ENCODE measurements at regions not wholly inside any gene's neighbourhood (a gene's known extent, or its start where the extent isn't known, plus 50 kb on each side); places are given as distances from the start of the nearest gene placed in this dataset.

DNA sequence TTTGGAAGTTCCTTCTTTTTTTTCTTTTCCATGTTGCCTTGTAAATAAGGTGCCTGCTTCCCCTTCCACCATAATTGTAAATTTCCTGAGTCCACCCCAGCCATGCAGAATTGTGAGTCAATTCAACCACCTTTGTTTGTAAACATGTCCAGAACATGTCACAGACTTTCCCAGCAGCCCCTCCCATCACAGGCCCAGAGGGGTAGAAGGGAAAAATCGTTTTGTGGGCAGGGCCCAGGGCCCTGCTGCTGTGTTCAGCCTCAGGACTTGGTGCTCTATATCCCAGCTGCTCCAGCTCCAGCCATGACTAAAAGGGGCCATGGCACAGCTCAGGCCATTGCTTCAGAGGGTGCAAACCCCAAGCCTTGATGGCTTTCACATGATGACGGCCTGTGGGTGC is 384.6 kb upstream of the NCAM2 start:
- no peak overlapping the region for H3K4me3 ChIP-seq (ENCODE audit: low read depth, low read length)
- DNase-seq (ENCODE audit: low read depth), result no peak
- TF ChIP-seq, protein P1, sequence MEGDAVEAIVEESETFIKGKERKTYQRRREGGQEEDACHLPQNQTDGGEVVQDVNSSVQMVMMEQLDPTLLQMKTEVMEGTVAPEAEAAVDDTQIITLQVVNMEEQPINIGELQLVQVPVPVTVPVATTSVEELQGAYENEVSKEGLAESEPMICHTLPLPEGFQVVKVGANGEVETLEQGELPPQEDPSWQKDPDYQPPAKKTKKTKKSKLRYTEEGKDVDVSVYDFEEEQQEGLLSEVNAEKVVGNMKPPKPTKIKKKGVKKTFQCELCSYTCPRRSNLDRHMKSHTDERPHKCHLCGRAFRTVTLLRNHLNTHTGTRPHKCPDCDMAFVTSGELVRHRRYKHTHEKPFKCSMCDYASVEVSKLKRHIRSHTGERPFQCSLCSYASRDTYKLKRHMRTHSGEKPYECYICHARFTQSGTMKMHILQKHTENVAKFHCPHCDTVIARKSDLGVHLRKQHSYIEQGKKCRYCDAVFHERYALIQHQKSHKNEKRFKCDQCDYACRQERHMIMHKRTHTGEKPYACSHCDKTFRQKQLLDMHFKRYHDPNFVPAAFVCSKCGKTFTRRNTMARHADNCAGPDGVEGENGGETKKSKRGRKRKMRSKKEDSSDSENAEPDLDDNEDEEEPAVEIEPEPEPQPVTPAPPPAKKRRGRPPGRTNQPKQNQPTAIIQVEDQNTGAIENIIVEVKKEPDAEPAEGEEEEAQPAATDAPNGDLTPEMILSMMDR (conservative IDR thresholded peaks at IDR 0.05; ENCODE audit: low read depth, low read length), result no peak

DNA sequence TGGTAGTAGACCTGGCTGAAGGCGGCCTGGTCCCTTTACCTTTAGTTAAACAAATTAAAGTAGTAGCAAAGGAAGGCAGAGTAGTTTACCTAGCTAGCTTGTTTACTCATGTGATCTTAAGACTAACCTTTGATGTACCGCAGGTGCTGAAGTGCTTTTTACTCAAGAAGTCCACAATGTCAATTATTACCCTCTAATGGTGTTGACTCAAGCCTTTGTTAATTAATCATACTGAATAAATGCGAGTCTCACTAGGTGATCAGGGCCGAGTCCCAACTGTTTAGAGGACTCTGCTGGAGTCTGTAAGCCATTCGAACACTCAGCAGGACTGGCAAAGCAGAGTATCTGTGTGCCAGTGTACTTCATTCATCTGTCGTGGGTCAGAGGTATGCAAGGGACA is 381.1 kb upstream of the NCAM2 start:
- TF ChIP-seq, protein P1 (conservative IDR thresholded peaks at IDR 0.05; ENCODE audit: low read depth, low read length), result no peak
- no peak overlapping the region for H3K4me3 ChIP-seq (ENCODE audit: low read depth, low read length)
- no peak for DNase-seq (ENCODE audit: low read depth)

DNA sequence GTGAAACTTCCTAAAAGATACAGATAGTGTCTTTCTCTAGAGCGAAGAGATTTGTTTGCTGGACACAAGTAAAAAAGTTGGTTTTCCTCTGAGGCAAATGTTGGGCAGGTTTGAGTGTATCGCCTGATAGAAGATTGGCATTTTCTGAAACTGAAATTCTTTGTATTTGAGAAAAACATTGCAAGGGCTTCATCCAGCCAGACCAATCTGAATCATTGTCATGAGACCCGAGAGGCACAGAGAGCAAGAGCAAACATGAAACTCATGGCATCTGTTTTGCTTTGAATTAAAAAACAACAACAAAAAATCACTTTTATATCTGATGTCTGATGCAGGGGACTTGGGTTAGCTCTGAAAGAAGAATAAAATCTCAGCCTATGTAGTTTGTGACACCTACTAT is 379.3 kb upstream of the NCAM2 start:
- DNase-seq (ENCODE audit: low read depth), result peak; percentile 10
- TF ChIP-seq, protein P1 (conservative IDR thresholded peaks at IDR 0.05; ENCODE audit: low read depth, low read length), result no peak
- no peak overlapping the region for H3K4me3 ChIP-seq (ENCODE audit: low read depth, low read length)

DNA sequence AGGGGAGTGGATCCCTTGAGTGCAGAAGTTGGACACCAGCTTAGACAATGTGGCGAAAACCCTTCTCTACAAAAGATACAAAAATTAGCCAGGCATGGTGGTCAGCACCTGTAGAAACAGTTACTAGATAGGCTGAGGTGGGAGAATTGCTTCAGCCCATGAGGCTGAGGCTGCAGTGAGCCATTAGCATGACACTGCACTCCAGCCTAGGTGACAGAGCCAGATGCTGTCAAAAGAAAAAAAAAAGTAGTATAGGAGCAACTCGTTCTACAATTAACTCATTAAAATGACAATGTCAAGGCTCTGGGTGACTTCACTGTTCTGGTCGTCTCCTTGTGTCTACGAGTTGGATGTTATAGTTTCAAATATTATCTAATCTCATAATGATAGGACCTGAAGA is 370.6 kb upstream of the NCAM2 start:
- no peak for DNase-seq (ENCODE audit: low read depth)
- H3K4me3 ChIP-seq (ENCODE audit: low read depth, low read length), result no peak overlapping the region
- TF ChIP-seq, protein P1 (conservative IDR thresholded peaks at IDR 0.05; ENCODE audit: low read depth, low read length), result no peak

DNA sequence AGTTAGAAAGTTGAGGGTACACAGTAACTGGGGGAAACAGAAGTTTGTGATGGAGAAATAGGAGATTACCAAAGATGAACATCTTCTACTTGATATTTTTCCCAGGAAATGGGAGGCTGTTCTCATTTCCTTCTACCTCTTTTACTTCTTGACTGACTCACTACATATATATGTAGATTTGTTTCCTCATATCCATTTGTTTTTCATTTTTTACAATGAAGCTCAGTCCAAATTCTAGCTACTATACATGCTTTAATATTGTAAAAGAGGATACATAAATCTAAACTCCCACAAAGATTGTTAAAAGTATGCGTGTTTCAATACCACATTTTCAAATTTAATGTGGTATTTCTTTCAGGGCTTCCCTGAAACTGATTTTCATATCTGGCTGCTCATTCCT is 366.6 kb upstream of the NCAM2 start:
- peak; percentile 6 for DNase-seq (ENCODE audit: low read depth)
- no peak overlapping the region for H3K4me3 ChIP-seq (ENCODE audit: low read depth, low read length)
- TF ChIP-seq, protein P1 (conservative IDR thresholded peaks at IDR 0.05; ENCODE audit: low read depth, low read length), result no peak

DNA sequence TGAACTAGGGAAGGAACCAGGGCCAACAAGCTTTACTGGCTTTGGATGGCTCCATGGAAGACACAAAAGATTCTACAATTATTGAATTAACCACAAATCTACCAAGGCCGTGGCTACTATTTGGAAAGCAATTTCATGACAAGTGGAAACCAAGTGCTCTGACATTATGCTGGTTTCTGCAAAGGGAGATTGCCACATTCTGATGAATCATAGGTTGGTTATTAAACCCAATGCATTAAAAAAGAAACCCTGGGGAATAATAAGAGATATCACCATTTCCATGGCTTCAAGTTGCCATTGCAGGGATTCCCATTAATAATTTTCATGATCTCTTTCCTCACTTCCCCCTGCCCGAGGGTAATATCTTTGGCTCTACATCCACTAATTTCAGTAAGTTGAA is 359.2 kb upstream of the NCAM2 start:
- H3K4me3 ChIP-seq (ENCODE audit: low read depth, low read length), result no peak overlapping the region

DNA sequence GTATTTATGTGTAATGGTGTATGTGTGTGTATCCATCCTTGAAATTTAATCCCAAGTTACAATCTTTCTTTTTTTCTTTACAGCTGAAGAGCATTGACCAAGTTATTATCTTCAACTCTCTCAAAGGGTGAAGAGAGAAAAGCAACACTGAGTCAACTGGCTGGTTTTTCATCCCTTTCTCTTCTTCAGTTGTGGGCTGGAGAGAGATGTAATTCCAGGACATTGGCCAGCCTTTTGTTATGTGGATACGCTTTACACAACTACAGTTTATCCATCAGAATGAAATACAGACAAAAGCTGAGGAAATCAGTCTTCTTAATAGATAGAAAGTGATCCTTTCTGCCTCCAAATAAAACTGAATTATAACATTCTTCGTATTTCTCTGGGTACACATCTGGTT is 357.0 kb upstream of the NCAM2 start:
- DNase-seq (ENCODE audit: low read depth), result no peak
- no peak overlapping the region for H3K4me3 ChIP-seq (ENCODE audit: low read depth, low read length)
- TF ChIP-seq, protein P1 (conservative IDR thresholded peaks at IDR 0.05; ENCODE audit: low read depth, low read length), result no peak

More for the DNA sequence above, 359.2 kb upstream of the NCAM2 start:
- peak; percentile 65 for DNase-seq (ENCODE audit: low read depth)
- TF ChIP-seq, protein P1 (conservative IDR thresholded peaks at IDR 0.05; ENCODE audit: low read depth, low read length), result no peak
